ENCODE measurements at regions not wholly inside any gene's neighbourhood (a gene's known extent, or its start where the extent isn't known, plus 50 kb on each side); places are given as distances from the start of the nearest gene placed in this dataset.

DNA sequence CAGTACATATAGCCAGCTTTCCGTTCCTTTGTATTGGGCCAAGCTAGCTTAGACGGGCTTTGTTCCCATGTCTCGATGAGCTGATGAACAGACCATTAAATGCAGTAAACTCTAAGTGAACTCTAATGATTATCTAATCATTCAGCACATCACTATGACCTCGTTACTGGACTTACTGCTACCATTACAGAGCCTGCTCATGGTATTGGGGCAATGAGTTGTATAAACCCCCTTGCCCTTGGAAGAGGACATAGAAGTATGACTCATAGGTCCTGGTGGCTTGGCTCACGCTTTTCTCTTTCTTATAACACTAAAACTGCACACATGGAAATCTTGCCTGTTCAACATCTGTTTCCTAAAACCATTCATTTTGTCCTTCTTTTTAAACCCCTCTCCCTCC, 93.6 kb upstream of the DYNLRB2 start:
- no peak for TF ChIP-seq POLR2AphosphoS5 (IDR thresholded peaks at IDR 0.05)
- TF ChIP-seq, protein P1, sequence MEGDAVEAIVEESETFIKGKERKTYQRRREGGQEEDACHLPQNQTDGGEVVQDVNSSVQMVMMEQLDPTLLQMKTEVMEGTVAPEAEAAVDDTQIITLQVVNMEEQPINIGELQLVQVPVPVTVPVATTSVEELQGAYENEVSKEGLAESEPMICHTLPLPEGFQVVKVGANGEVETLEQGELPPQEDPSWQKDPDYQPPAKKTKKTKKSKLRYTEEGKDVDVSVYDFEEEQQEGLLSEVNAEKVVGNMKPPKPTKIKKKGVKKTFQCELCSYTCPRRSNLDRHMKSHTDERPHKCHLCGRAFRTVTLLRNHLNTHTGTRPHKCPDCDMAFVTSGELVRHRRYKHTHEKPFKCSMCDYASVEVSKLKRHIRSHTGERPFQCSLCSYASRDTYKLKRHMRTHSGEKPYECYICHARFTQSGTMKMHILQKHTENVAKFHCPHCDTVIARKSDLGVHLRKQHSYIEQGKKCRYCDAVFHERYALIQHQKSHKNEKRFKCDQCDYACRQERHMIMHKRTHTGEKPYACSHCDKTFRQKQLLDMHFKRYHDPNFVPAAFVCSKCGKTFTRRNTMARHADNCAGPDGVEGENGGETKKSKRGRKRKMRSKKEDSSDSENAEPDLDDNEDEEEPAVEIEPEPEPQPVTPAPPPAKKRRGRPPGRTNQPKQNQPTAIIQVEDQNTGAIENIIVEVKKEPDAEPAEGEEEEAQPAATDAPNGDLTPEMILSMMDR (IDR thresholded peaks at IDR 0.05) = no peak
